ENCODE measurements at regions not wholly inside any gene's neighbourhood (a gene's known extent, or its start where the extent isn't known, plus 50 kb on each side); places are given as distances from the start of the nearest gene placed in this dataset.
"Not testable (repeated sequence)": the region's sequence is repeated elsewhere in the genome, so short reads cannot be mapped to it uniquely, and the experiment has no call there.

DNA sequence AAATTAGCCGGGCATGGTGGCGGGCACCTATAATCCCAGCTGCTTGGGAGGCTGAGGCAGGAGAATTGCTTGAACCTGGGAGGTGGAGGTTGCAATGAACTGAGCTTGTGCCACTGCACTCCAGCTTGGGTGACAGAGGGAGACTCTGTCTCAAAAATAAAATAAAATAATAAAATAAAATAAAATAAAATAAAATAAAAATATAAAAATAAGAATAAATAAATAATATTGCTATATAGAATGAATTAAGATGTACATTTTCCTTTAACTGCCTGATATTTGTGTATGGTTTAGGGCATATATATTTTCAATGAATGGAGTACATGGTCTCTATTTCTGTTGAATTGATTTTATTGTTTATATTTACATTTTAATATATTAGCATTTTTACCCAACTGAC is 1156.7 kb upstream of the PRR20A start:
- H3K4me1 Mint-ChIP-seq; H3K27ac Mint-ChIP-seq; ATAC-seq (ENCODE audit: low read depth in 2 of 2); H3K9me3 Mint-ChIP-seq; H3K36me3 Mint-ChIP-seq; H3K4me3 Mint-ChIP-seq; DNase-seq; H3K27me3 Mint-ChIP-seq: not testable (repeated sequence)

DNA sequence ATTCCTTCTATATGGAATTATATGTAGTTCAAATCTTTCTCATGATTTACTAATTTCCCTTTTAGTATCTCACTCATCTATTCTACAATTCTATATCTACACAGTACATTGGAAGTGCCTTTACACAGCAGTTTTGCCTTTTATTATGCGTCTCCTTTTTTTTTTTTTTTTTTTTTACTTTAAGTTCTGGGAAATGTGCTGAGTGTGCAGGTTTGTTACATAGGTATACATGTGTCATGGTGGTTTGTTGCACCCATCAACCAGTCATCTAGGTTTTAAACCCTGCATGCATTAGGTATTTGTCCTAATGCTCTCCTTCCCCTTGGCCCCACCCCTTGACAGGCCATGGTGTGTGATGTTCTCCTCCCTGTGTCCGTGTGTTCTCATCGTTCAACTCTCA is 1150.1 kb upstream of the PRR20A start:
- H3K4me1 Mint-ChIP-seq = no peaks in the 10 kb centered on the region
- H3K9me3 Mint-ChIP-seq = peaks cover 0 to 9% (median 5%) of the 10 kb centered on the region in 7 donors
- ATAC-seq (ENCODE audit: low read depth in 2 of 2) (no peak), DNase-seq (no peak)
- no peaks in the 10 kb centered on the region for H3K36me3 Mint-ChIP-seq
- H3K27me3 Mint-ChIP-seq = no peaks in the 10 kb centered on the region
- peak overlapping the region in 1 of 6 donors; percentile 0 for H3K27ac Mint-ChIP-seq
- H3K4me3 Mint-ChIP-seq = no peak overlapping the region

DNA sequence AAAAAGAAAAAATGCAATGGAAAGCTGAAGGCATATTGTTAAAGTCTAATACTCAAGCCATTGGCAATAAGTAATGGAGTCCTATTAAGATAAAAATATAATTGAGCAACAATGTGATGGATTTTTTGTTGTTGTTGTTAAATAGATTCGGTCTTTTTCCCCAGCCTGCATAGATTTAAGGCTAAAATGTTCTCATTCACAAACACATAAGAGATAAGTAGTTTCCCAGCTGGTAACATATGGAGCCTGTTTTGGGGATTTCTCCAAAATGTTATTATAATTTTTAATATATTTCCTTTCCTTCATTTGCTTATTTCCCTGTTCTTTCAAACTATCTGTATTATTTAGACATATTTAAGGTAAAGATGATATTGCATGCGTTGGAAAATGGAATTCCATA is 1149.1 kb upstream of the PRR20A start:
- Mint-ChIP-seq H3K36me3 (no peaks in the 10 kb centered on the region), H3K9me3 (peaks cover 0 to 6% (median 2%) of the 10 kb centered on the region in 7 donors)
- ATAC-seq (ENCODE audit: low read depth in 2 of 2) = no peak

DNA sequence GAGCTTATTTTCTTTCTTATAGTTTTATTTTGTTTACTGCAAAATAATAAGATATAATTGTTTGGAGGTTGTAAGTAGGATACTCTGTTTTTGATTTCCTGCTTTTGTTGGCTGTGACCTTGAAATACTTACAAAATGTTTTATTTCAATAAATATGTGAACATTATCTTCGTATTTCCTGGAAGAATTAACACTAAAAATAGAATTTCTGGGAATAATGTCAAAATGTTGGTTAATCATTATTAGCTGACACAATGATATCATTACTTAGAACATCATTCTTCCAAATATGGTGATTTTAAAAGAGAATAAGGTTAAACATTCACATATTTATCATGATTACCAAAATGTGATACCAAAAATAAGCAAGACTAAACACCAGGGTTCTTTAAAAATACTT is 1148.6 kb upstream of the PRR20A start:
- ATAC-seq (ENCODE audit: low read depth in 2 of 2) (no peak), DNase-seq (no peak)
- Mint-ChIP-seq H3K36me3 (no peaks in the 10 kb centered on the region), H3K27ac (no peak overlapping the region), H3K9me3 (peaks cover 0 to 5% (median 2%) of the 10 kb centered on the region in 7 donors), H3K4me3 (no peak overlapping the region), H3K27me3 (no peaks in the 10 kb centered on the region), H3K4me1 (no peaks in the 10 kb centered on the region)

More for the DNA sequence above, 1149.1 kb upstream of the PRR20A start:
- DNase-seq = no peak
- H3K4me1 Mint-ChIP-seq = no peaks in the 10 kb centered on the region
- no peaks in the 10 kb centered on the region for H3K27me3 Mint-ChIP-seq
- no peak overlapping the region for H3K27ac Mint-ChIP-seq
- no peak overlapping the region for H3K4me3 Mint-ChIP-seq

DNA sequence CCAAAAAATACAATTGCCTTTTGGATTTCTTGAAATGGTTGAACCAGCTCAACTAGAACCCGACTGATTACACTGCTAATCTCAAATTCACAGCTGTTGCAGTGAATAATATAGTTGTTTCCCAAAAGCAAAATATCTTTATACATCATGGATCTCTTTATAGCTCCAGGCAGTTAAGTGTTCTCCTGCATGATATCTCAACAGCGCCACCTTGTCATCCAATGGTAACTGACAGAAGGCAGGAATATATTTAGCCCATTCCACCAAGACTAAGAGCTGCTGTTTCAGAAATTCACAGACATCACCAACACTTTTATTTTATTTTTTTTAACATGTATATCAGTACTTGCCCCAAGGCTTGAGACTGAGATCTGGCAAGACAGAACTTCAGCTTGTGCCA is 1141.0 kb upstream of the PRR20A start:
- no peak for ATAC-seq (ENCODE audit: low read depth in 2 of 2)
- Mint-ChIP-seq H3K9me3 (peaks cover 0 to 17% (median 7%) of the 10 kb centered on the region in 7 donors), H3K36me3 (no peaks in the 10 kb centered on the region), H3K4me1 (no peaks in the 10 kb centered on the region), H3K27ac (no peak overlapping the region), H3K4me3 (peak overlapping the region in 1 of 8 donors; percentile 17), H3K27me3 (no peaks in the 10 kb centered on the region)
- DNase-seq = no peak

DNA sequence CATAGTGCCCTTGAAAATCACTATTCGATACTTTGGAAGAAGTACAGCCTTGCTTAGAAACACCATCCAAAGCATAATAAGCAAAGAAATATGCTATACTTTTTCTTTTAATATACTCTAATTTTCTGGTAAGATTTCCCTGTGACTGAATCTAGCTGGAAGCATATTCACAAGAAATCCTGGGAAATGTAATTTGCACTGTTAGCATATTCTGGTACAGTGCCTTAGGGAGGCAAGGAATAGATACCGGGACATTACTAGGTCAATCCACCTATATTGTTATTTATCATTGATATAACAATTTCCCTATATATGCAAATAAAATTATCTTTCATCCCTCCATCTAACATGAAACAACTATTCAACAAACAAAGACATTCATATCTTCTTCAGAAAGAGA is 1131.3 kb upstream of the PRR20A start:
- Mint-ChIP-seq H3K4me3 (no peak overlapping the region), H3K4me1 (no peaks in the 10 kb centered on the region), H3K27me3 (no peaks in the 10 kb centered on the region), H3K9me3 (peaks cover 0 to 7% (median 2%) of the 10 kb centered on the region in 7 donors), H3K36me3 (no peaks in the 10 kb centered on the region), H3K27ac (no peak overlapping the region)
- DNase-seq = no peak
- ATAC-seq (ENCODE audit: low read depth in 2 of 2) = no peak

DNA sequence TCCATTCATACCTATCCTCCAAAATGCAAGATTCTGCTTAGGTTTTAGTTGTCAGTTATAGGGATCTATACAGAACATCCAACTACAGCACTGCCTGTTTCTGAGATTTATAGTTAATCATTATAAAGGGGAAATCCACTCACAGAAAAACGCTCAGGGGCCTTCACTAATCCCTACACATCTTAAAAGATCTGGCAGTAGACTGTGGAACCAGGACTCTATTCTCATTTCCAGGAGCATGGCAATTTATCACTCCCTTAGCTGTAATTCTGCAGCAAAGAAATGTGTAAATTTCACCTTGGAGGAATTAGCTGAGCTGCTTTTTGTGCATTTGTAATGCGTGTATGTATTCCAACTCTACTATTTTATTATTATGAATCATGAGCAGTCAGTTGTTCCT is 1128.1 kb upstream of the PRR20A start:
- no peak for DNase-seq
- no peak for ATAC-seq (ENCODE audit: low read depth in 2 of 2)
- Mint-ChIP-seq H3K9me3 (peaks cover 0 to 18% (median 6%) of the 10 kb centered on the region in 7 donors), H3K4me3 (no peak overlapping the region), H3K4me1 (no peaks in the 10 kb centered on the region), H3K27me3 (no peaks in the 10 kb centered on the region), H3K36me3 (no peaks in the 10 kb centered on the region), H3K27ac (no peak overlapping the region)

DNA sequence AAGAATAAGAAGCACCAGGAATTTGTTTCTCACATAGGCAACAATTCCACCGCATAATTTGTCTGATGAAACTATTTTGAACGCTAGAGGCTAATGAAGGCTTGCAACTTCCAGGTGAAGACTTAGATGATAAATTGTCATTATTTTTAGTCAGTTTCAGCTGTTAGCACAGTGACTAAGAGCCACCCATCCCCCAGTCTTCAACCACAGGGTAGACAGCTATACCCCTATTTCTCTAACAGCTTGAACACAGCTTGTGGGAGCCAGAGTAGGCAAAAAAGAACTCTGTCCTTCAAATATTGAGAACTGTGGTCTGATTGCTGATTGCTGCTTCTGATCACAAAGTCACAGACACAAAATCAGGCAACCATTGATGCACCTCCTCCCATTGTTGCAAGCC is 1124.8 kb upstream of the PRR20A start:
- H3K4me3 Mint-ChIP-seq = no peak overlapping the region
- ATAC-seq (ENCODE audit: low read depth in 2 of 2) (no peak), DNase-seq (no peak)
- H3K4me1 Mint-ChIP-seq = no peaks in the 10 kb centered on the region
- no peaks in the 10 kb centered on the region for H3K27me3 Mint-ChIP-seq
- no peaks in the 10 kb centered on the region for H3K36me3 Mint-ChIP-seq
- no peak overlapping the region for H3K27ac Mint-ChIP-seq
- H3K9me3 Mint-ChIP-seq = peaks cover 9 to 28% (median 13%) of the 10 kb centered on the region in 7 donors

DNA sequence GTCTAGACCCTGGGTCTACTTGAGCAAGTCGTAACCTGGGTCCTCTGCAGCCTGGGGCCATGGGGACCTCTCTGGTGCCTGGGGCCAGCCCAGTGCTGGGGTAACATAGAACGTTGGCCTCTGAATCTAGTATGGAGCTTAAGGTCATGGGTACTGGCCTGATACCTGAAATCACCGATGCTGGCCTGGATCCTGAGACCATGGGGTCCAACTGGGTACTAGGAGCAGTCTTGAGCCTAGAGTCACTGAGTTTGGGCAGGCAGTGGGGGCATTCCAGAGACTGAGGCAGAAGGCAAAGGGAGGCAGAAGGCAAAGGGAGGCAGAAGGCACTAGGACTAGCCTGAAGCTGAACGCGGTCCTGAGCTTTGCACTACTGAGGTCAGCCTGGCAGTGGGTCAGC is 1121.1 kb upstream of the PRR20A start:
- Mint-ChIP-seq H3K4me3 (no peak overlapping the region), H3K4me1 (no peaks in the 10 kb centered on the region), H3K27ac (no peak overlapping the region), H3K9me3 (peaks cover 9 to 24% (median 13%) of the 10 kb centered on the region in 7 donors), H3K27me3 (no peaks in the 10 kb centered on the region), H3K36me3 (no peaks in the 10 kb centered on the region)
- no peak for ATAC-seq (ENCODE audit: low read depth in 2 of 2)
- DNase-seq = no peak

DNA sequence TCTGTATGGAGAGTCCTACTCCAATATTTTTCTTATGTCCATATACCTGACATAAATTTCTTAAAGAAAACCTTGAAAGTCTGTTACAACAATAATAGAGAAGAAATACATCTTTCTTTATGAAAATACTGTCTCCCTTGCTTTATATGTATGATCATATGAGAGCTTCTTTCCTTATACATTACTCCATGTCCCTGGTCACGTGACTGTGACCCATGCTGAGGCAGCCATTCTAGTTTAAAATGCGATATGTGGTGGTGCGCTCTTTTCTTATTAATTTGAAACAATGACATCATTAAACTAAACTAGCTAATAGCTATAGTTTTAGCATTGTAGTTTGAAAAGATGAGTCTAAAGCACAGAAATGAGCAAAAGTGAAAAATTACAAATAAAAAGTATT is 1120.3 kb upstream of the PRR20A start:
- H3K36me3 Mint-ChIP-seq = no peaks in the 10 kb centered on the region
- DNase-seq = no peak

DNA sequence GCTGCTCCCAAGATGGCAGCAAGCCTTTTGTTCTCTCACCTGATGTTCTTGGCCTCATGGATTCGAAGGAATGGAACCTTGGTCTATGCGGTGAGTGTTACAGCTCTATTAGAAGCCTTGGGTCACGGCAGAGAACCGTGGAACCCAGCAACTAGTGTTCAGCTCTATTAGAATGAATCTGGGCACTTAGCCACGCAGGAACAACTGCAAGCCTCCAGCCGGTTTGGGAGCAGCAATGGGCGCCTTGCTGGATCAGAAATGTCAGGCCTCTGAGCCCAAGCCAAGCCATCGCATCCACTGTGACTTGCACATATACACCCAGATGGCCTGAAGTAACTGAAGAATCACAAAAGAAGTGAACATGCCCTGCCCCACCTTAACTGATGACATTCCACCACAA is 1100.7 kb upstream of the PRR20A start:
- no peak overlapping the region for H3K27ac Mint-ChIP-seq
- H3K36me3 Mint-ChIP-seq = peaks cover 0 to 13% of the 10 kb centered on the region in 2 donors

More for the DNA sequence above, 1120.3 kb upstream of the PRR20A start:
- ATAC-seq (ENCODE audit: low read depth in 2 of 2) = no peak
- Mint-ChIP-seq H3K27ac (no peak overlapping the region), H3K4me3 (no peak overlapping the region), H3K27me3 (no peaks in the 10 kb centered on the region), H3K4me1 (no peaks in the 10 kb centered on the region), H3K9me3 (peaks cover 8 to 17% (median 12%) of the 10 kb centered on the region in 7 donors)

DNA sequence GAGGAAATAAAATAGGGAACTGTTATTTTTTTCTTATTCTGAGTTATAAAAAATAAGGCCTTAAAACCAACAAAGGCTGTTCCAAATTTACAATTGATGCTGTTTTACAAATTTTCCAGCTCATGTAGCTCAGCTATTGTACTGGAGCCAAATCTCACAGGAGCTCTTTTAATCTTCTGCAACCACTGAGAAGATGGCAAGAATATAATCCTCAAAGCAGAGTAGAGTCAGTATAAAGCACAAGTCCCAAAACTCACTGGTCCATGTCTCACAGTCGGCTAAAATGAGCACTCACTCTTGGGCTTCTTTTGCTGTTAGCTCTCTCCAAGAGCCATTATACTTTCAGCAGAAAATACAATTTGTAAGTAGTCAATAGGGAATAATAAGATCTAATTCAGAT is 1074.4 kb upstream of the PRR20A start:
- DNase-seq (no peak), ATAC-seq (ENCODE audit: low read depth in 2 of 2) (no peak)
- Mint-ChIP-seq H3K4me3 (no peak overlapping the region), H3K36me3 (no peaks in the 10 kb centered on the region), H3K4me1 (no peaks in the 10 kb centered on the region), H3K9me3 (peaks cover 0 to 2% (median 0%) of the 10 kb centered on the region in 7 donors), H3K27me3 (no peaks in the 10 kb centered on the region), H3K27ac (no peak overlapping the region)

More for the DNA sequence above, 1100.7 kb upstream of the PRR20A start:
- H3K27me3 Mint-ChIP-seq = no peaks in the 10 kb centered on the region
- no peak overlapping the region for H3K4me3 Mint-ChIP-seq
- ATAC-seq (ENCODE audit: low read depth in 2 of 2) = no peak
- DNase-seq = no peak
- H3K4me1 Mint-ChIP-seq = no peaks in the 10 kb centered on the region
- H3K9me3 Mint-ChIP-seq = peaks cover 8 to 20% (median 17%) of the 10 kb centered on the region in 7 donors

DNA sequence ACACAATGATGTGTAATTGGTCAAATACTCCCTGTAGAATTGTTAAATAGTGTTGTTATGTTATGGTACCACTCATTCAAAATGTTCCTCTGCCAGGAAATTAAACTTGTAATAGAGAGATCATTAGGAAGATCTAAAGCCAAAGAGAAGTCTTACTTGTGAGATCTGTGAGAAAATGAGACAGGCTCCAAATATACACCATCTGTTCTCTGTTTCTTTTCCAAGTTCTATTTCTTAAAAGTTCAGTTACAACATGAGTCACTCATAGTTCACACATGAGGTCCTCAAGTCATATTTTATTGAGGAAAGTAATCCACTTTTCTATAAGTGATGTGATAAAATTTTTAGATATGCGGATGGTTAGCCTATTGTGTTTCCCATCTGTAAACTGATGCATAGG is 1038.1 kb upstream of the PRR20A start:
- H3K4me3 Mint-ChIP-seq = no peak overlapping the region

DNA sequence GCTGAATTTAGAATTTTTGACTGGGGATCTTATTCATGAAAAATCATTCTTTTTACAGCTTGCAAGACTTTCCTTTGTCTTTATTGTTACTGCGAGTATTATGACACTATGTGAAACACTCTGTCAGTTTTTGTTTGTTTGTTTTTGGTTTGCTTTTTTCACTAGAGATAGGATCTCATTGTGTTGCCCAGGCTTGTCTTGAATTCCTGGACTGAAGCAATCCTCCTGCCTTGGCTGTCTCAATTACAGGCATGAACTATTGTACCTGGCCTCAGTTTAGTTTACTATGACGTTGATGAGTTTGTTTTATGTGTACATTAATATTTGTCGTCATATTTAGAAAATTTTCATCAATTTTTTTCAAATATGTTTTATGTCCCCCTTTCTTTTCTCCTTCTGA is 1030.0 kb upstream of the PRR20A start:
- no peaks in the 10 kb centered on the region for H3K27me3 Mint-ChIP-seq
- H3K9me3 Mint-ChIP-seq = peaks cover 0 to 21% (median 13%) of the 10 kb centered on the region in 7 donors
- ATAC-seq (ENCODE audit: low read depth in 2 of 2) = no peak
- H3K4me3 Mint-ChIP-seq = no peak overlapping the region
- no peaks in the 10 kb centered on the region for H3K4me1 Mint-ChIP-seq
- H3K36me3 Mint-ChIP-seq = no peaks in the 10 kb centered on the region
- no peak for DNase-seq
- H3K27ac Mint-ChIP-seq = peak overlapping the region in 1 of 6 donors; percentile 11

More for the DNA sequence above, 1038.1 kb upstream of the PRR20A start:
- ATAC-seq (ENCODE audit: low read depth in 2 of 2) (no peak), DNase-seq (no peak)
- Mint-ChIP-seq H3K27me3 (no peaks in the 10 kb centered on the region), H3K27ac (no peak overlapping the region), H3K36me3 (no peaks in the 10 kb centered on the region), H3K9me3 (peaks cover 2 to 11% (median 5%) of the 10 kb centered on the region in 7 donors), H3K4me1 (no peaks in the 10 kb centered on the region)

DNA sequence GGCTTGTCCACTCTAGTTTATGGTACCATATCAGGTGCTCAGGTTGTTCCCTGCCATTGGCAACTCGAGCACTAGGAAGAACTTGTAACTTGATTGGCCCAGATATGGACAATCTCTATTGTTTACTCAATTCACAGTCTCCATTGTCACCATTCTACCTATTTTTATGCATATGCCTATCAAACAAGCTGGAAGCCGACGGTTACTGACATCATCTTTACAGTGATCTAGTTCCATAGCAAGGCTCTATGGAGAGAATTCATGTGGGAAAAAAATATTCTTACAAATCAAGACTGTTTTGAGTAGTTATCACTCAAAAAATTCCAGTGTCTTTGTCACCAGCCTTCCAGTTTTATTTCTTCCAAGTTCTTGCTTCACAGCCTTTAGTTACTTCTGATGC is 1006.2 kb upstream of the PRR20A start:
- Mint-ChIP-seq H3K4me3 (no peak overlapping the region), H3K4me1 (no peaks in the 10 kb centered on the region), H3K9me3 (peaks cover 0 to 12% (median 4%) of the 10 kb centered on the region in 7 donors), H3K27me3 (no peaks in the 10 kb centered on the region), H3K36me3 (no peaks in the 10 kb centered on the region), H3K27ac (no peak overlapping the region)
- no peak for DNase-seq
- no peak for ATAC-seq (ENCODE audit: low read depth in 2 of 2)

All from naive B cell (primary cell).